Sigmoid colon (tissue), 6 donors: ENCODE measurements at regions not wholly inside any gene's neighbourhood (a gene's known extent, or its start where the extent isn't known, plus 50 kb on each side); places are given as distances from the start of the nearest gene placed in this dataset.
A peak's percentile ranks its signal among the peaks of the same experiment; 100 is the strongest.

Experiments
- DNase-seq: peaks from one replicate; pipeline ENCODE4 v3.0.0-alpha.2; 2019
- H3K27ac ChIP-seq, 4 donors: fragments of 200-600 bp; sonication (generic); one replicate each; pipeline ENCODE4 v1.5.1; 2016 to 2019; ENCODE audit warnings: mild to moderate bottlenecking in 1 of 4
- H3K27me3 ChIP-seq, 3 donors: fragments of 200-600 bp; sonication (generic); one replicate each; pipeline ENCODE4 v1.5.1; 2019; ENCODE audit warnings: mild to moderate bottlenecking in 1 of 3
- H3K36me3 ChIP-seq, 4 donors: fragments of 200-600 bp; sonication (generic); one replicate each; pipeline ENCODE4 v1.5.1; 2016 to 2019
- H3K4me1 ChIP-seq, 4 donors: fragments of 200-600 bp; sonication (generic); one replicate each; pipeline ENCODE4 v1.5.1; 2017 to 2019
- H3K4me3 ChIP-seq, 4 donors: fragments of 200-600 bp; sonication (generic); one replicate each; pipeline ENCODE4 v1.5.1; 2017 to 2019; ENCODE audit warnings: mild to moderate bottlenecking in 2 of 4, moderate library complexity in 1 of 4
- H3K9me3 ChIP-seq, 4 donors: fragments of 200-600 bp in 3 of 4; sonication (generic) in 3 of 4; one replicate each; pipeline versions ENCODE4 v1.5.1 to v1.6.1; 2013 to 2019
- CTCF ChIP-seq, 4 experiments: fragments of 450-650 bp in 3 of 4; fragments of 200-600 bp in 1 of 4; IDR thresholded peaks; one replicate each; pipeline ENCODE4 v1.5.1; 2016 to 2019; ENCODE audit warnings: antibody characterized with exemption in 4 of 4, mild to moderate bottlenecking in 3 of 4, moderate library complexity in 2 of 4
- EP300 ChIP-seq, 4 donors: sonication (generic); formaldehyde crosslinking; IDR thresholded peaks; one replicate each; pipeline ENCODE4 v1.6.1; 2017; ENCODE audit warnings: antibody characterized with exemption in 4 of 4
- POLR2A ChIP-seq, 2 donors: fragments of 450-650 bp; IDR thresholded peaks; one replicate each; pipeline ENCODE4 v1.6.1; 2016; ENCODE audit warnings: antibody characterized with exemption in 2 of 2, mild to moderate bottlenecking in 2 of 2, moderate library complexity in 2 of 2
- POLR2AphosphoS5 ChIP-seq, 4 donors: sonication (generic); formaldehyde crosslinking; IDR thresholded peaks; one replicate each; pipeline ENCODE4 v1.6.1; 2017; ENCODE audit warnings: antibody characterized with exemption in 4 of 4
- WGBS, 2 donors: extraction: QIAGEN DNeasy Blood & Tissue Kit; methylation state at CpG; one replicate each; pipeline ENCODE4 v1.1.7; 2013; 5-methylcytosine and 5-hydroxymethylcytosine counted together
- intact Hi-C: fragments of 100-400 bp; cut with DNase I; formaldehyde crosslinking; loops from one replicate; pipeline ENCODE4 v1.15.1; 2023
- donor health status: healthy with polysubstance abuse.
- donor health status: healthy.

GRCh38 chr9:127557466-127557869, 54.6 kb upstream of the STXBP1 start:
- Histone ChIP-seq H3K9me3 (no peaks in the 10 kb centered on the region), H3K4me3 (no peak overlapping the region), H3K27ac (peak overlapping the region; percentile 75 to 93 (median 84)), H3K27me3 (no peaks in the 10 kb centered on the region), H3K36me3 (peaks cover 0 to 18% (median 4%) of the 10 kb centered on the region in 4 donors), H3K4me1 (peaks cover 0 to 79% (median 78%) of the 10 kb centered on the region in 4 donors)
- TF ChIP-seq POLR2A (IDR thresholded peaks at IDR 0.05) (no peak), POLR2AphosphoS5 (IDR thresholded peaks at IDR 0.05) (peak in 1 of 4 donors; percentile 21)
- no peak for DNase-seq
- intact Hi-C loops = no loop called here
- 10 to 13% methylated on average over 5 of the region's 5 CpGs for WGBS, 2 donors

GRCh38 chr9:127557998-127558546, 54.0 kb upstream of the STXBP1 start:
- H3K27ac ChIP-seq = peak overlapping the region; percentile 75 to 93 (median 84)
- no peaks in the 10 kb centered on the region for H3K9me3 ChIP-seq
- no peak overlapping the region for H3K4me3 ChIP-seq
- DNase-seq = no peak
- TF ChIP-seq EP300 (IDR thresholded peaks at IDR 0.05) (no peak), POLR2AphosphoS5 (IDR thresholded peaks at IDR 0.05) (no peak), POLR2A (IDR thresholded peaks at IDR 0.05) (no peak), CTCF (IDR thresholded peaks at IDR 0.05) (no peak)
- WGBS, 2 donors = 21 to 57% methylated on average over 11 of the region's 11 CpGs
- no peaks in the 10 kb centered on the region for H3K27me3 ChIP-seq
- H3K4me1 ChIP-seq = peaks cover 0 to 85% (median 84%) of the 10 kb centered on the region in 4 donors
- peaks cover 0 to 18% (median 4%) of the 10 kb centered on the region in 4 donors for H3K36me3 ChIP-seq
- intact Hi-C loops = no loop called here

GRCh38 chr9:127558581-127559246, 53.4 kb upstream of the STXBP1 start:
- Histone ChIP-seq H3K9me3 (no peaks in the 10 kb centered on the region), H3K4me3 (no peak overlapping the region), H3K27me3 (no peaks in the 10 kb centered on the region), H3K27ac (peak overlapping the region; percentile 75 to 93 (median 84)), H3K4me1 (peaks cover 0 to 91% (median 88%) of the 10 kb centered on the region in 4 donors), H3K36me3 (peaks cover 0 to 18% (median 4%) of the 10 kb centered on the region in 4 donors)
- intact Hi-C loops = no loop called here
- DNase-seq = no peak
- WGBS, 2 donors = 63 to 80% methylated on average over 9 of the region's 9 CpGs
- TF ChIP-seq EP300 (IDR thresholded peaks at IDR 0.05) (no peak), CTCF (IDR thresholded peaks at IDR 0.05) (no peak), POLR2AphosphoS5 (IDR thresholded peaks at IDR 0.05) (no peak), POLR2A (IDR thresholded peaks at IDR 0.05) (no peak)

GRCh38 chr9:127559247-127559680, 52.8 kb upstream of the STXBP1 start:
- Histone ChIP-seq H3K9me3 (no peaks in the 10 kb centered on the region), H3K27me3 (no peaks in the 10 kb centered on the region), H3K4me3 (no peak overlapping the region), H3K27ac (peak overlapping the region; percentile 75 to 93 (median 84)), H3K36me3 (peaks cover 0 to 18% (median 4%) of the 10 kb centered on the region in 4 donors), H3K4me1 (peaks cover 0 to 94% (median 90%) of the 10 kb centered on the region in 4 donors)
- no peak for DNase-seq
- WGBS, 2 donors = 75 to 76% methylated on average over 5 of the region's 5 CpGs
- no peak for TF ChIP-seq CTCF (IDR thresholded peaks at IDR 0.05)
- no peak for TF ChIP-seq EP300 (IDR thresholded peaks at IDR 0.05)
- intact Hi-C loops = no loop called here

GRCh38 chr9:127561491-127562278, 50.4 kb upstream of the STXBP1 start:
- intact Hi-C loops = no loop called here
- 30 to 38% methylated on average over 17 of the region's 17 CpGs for WGBS, 2 donors
- TF ChIP-seq POLR2A (IDR thresholded peaks at IDR 0.05) (no peak), POLR2AphosphoS5 (IDR thresholded peaks at IDR 0.05) (peak; percentile 25 to 78 (median 31)), EP300 (IDR thresholded peaks at IDR 0.05) (peak in 1 of 4 donors; percentile 56)
- Histone ChIP-seq H3K27ac (peak overlapping the region; percentile 76 to 93 (median 84)), H3K27me3 (no peaks in the 10 kb centered on the region), H3K9me3 (no peaks in the 10 kb centered on the region), H3K4me3 (peak overlapping the region in 1 of 4 donors; percentile 7), H3K36me3 (peaks cover 0 to 18% (median 4%) of the 10 kb centered on the region in 4 donors), H3K4me1 (peaks cover 0 to 82% (median 77%) of the 10 kb centered on the region in 4 donors)
- DNase-seq = peak; percentile 95
